ENCODE measurements at regions not wholly inside any gene's neighbourhood (a gene's known extent, or its start where the extent isn't known, plus 50 kb on each side); places are given as distances from the start of the nearest gene placed in this dataset.

- intact Hi-C loops (cut with micrococcal nuclease), result no loop called here
- no peak for ATAC-seq (ENCODE audit: low read depth)
Measured at GRCh38 chr20:7689151-7689550, 251.1 kb downstream of the HAO1 start.

GRCh38 chr20:7691647-7692269 is 248.5 kb downstream of the HAO1 start:
- no peaks in the 10 kb centered on the region for H3K9me3 Mint-ChIP-seq (ENCODE audit: insufficient read depth)
- CTCF ChIA-PET, result no interaction called here
- no peak overlapping the region for H2AFZ ChIP-seq (ENCODE audit: insufficient read depth, low read depth, low read length, poor library complexity, severe bottlenecking)

More at GRCh38 chr20:7689151-7689550, 251.1 kb downstream of the HAO1 start:
- POLR2A ChIA-PET, result no interaction called here
- 94% methylated on average over 3 of the region's 3 CpGs for WGBS (ENCODE audit: insufficient coverage)
- Histone ChIP-seq H3K36me3 (replicated peaks in 1 of 2; ENCODE audit: control extremely low read depth in 1 of 2, control insufficient read depth in 1 of 2, extremely low read depth in 1 of 2, insufficient read depth in 2 of 2, low read length in 1 of 2) (no peaks in the 10 kb centered on the region), H3K79me2 (ENCODE audit: control insufficient read depth, insufficient read depth, low read length) (no peaks in the 10 kb centered on the region), H3K9ac (ENCODE audit: low read length) (no peak overlapping the region), H3K9me3 (ENCODE audit: control extremely low read depth in 1 of 3, control insufficient read depth in 2 of 3, insufficient read depth in 1 of 3, low read length in 2 of 3) (no peaks in the 10 kb centered on the region), H3K4me1 (ENCODE audit: control insufficient read depth in 2 of 2, insufficient read depth in 2 of 2, low read length in 2 of 2) (no peaks in the 10 kb centered on the region), H2AFZ (ENCODE audit: insufficient read depth, low read depth, low read length, poor library complexity, severe bottlenecking) (no peak overlapping the region), H4K20me1 (ENCODE audit: control insufficient read depth, insufficient read depth, low read length, poor library complexity, severe bottlenecking) (no peaks in the 10 kb centered on the region), H3K27me3 (replicated peaks in 1 of 4; ENCODE audit: control extremely low read depth in 1 of 4, control insufficient read depth in 3 of 4, insufficient read depth in 4 of 4, low read length in 3 of 4) (no peaks in the 10 kb centered on the region), H3K27ac (ENCODE audit: low read length in 2 of 2) (no peak overlapping the region), H3K4me2 (replicated peaks; ENCODE audit: low read depth, low read length, poor library complexity, severe bottlenecking) (no peak overlapping the region), H3K4me3 (ENCODE audit: control extremely low read depth in 1 of 5, extremely low read depth in 1 of 5, insufficient read depth in 1 of 5, low read depth in 2 of 5, low read length in 4 of 5) (no peak overlapping the region)
- no peak overlapping the region for H3K27ac Mint-ChIP-seq
- no peaks in the 10 kb centered on the region for H3K9me3 Mint-ChIP-seq (ENCODE audit: insufficient read depth)
- no peaks in the 10 kb centered on the region for H3K27me3 Mint-ChIP-seq
- TF ChIP-seq EZH2 (IDR thresholded peaks at IDR 0.05; ENCODE audit: borderline replicate concordance, insufficient read depth, low read depth, low read length, poor library complexity, severe bottlenecking) (no peak), CTCF (IDR thresholded peaks at IDR 0.05) (no peak)
- DNase-seq, result no peak
- no peaks in the 10 kb centered on the region for H3K4me1 Mint-ChIP-seq
- H3K4me3 Mint-ChIP-seq, result no peak overlapping the region
- CTCF ChIA-PET, result no interaction called here

More at GRCh38 chr20:7691647-7692269, 248.5 kb downstream of the HAO1 start:
- WGBS (ENCODE audit: insufficient coverage), result no CpG with 5 or more reads among the region's 4 CpGs
- POLR2A ChIA-PET, result no interaction called here
- Histone ChIP-seq H4K20me1 (ENCODE audit: control insufficient read depth, insufficient read depth, low read length, poor library complexity, severe bottlenecking) (no peaks in the 10 kb centered on the region), H3K4me3 (ENCODE audit: control extremely low read depth in 1 of 5, extremely low read depth in 1 of 5, insufficient read depth in 1 of 5, low read depth in 2 of 5, low read length in 4 of 5) (no peak overlapping the region), H3K79me2 (ENCODE audit: control insufficient read depth, insufficient read depth, low read length) (no peaks in the 10 kb centered on the region), H3K4me2 (replicated peaks; ENCODE audit: low read depth, low read length, poor library complexity, severe bottlenecking) (no peak overlapping the region), H3K9me3 (ENCODE audit: control extremely low read depth in 1 of 3, control insufficient read depth in 2 of 3, insufficient read depth in 1 of 3, low read length in 2 of 3) (no peaks in the 10 kb centered on the region), H3K9ac (ENCODE audit: low read length) (no peak overlapping the region), H3K36me3 (replicated peaks in 1 of 2; ENCODE audit: control extremely low read depth in 1 of 2, control insufficient read depth in 1 of 2, extremely low read depth in 1 of 2, insufficient read depth in 2 of 2, low read length in 1 of 2) (no peaks in the 10 kb centered on the region), H3K4me1 (ENCODE audit: control insufficient read depth in 2 of 2, insufficient read depth in 2 of 2, low read length in 2 of 2) (no peaks in the 10 kb centered on the region), H3K27ac (ENCODE audit: low read length in 2 of 2) (no peak overlapping the region), H3K27me3 (replicated peaks in 1 of 4; ENCODE audit: control extremely low read depth in 1 of 4, control insufficient read depth in 3 of 4, insufficient read depth in 4 of 4, low read length in 3 of 4) (no peaks in the 10 kb centered on the region)
- ATAC-seq (ENCODE audit: low read depth), result no peak
- Mint-ChIP-seq H3K27ac (no peak overlapping the region), H3K27me3 (no peaks in the 10 kb centered on the region), H3K4me1 (no peaks in the 10 kb centered on the region), H3K4me3 (no peak overlapping the region)
- intact Hi-C loops (cut with micrococcal nuclease), result no loop called here
- no peak for DNase-seq
- no peak for TF ChIP-seq EZH2 (IDR thresholded peaks at IDR 0.05; ENCODE audit: borderline replicate concordance, insufficient read depth, low read depth, low read length, poor library complexity, severe bottlenecking)
- TF ChIP-seq CTCF (IDR thresholded peaks at IDR 0.05), result no peak

Measured in B cell (primary cell).